IPS-NIHi7 (cell line): ENCODE measurements at regions not wholly inside any gene's neighbourhood (a gene's known extent, or its start where the extent isn't known, plus 50 kb on each side); places are given as distances from the start of the nearest gene placed in this dataset.
"Not testable (repeated sequence)": the region's sequence is repeated elsewhere in the genome, so short reads cannot be mapped to it uniquely, and the experiment has no call there.

Experiments
- DNase-seq: peaks from one replicate; pipeline ENCODE4 v3.0.0; 2012; ENCODE audit warnings: mixed read lengths; ENCODE audit errors: extremely low spot score

GRCh38 chr21:25155020-25155419 is 452.3 kb downstream of the MRPL39 start:
- not testable (repeated sequence) for DNase-seq

- no peak for DNase-seq
These were observed 458.3 kb downstream of the MRPL39 start for GRCh38 chr21:25149022-25149421.

- no peak for DNase-seq
These were observed 467.9 kb downstream of the MRPL39 start for GRCh38 chr21:25139414-25139813.

GRCh38 chr21:25133939-25134338 is 473.3 kb downstream of the MRPL39 start:
- no peak for DNase-seq

- DNase-seq: no peak
These were observed 479.5 kb downstream of the MRPL39 start for GRCh38 chr21:25127811-25128210.

- DNase-seq: no peak
These were observed 480.3 kb downstream of the MRPL39 start for GRCh38 chr21:25127007-25127406.

- no peak for DNase-seq
These were observed 480.7 kb downstream of the MRPL39 start for GRCh38 chr21:25126564-25126963.

- no peak for DNase-seq
These were observed 488.6 kb downstream of the MRPL39 start for GRCh38 chr21:25118648-25119047.

- no peak for DNase-seq
These were observed 492.3 kb downstream of the MRPL39 start for GRCh38 chr21:25115021-25115420.

- DNase-seq: no peak
These were observed 499.6 kb downstream of the MRPL39 start for GRCh38 chr21:25107708-25108107.

- DNase-seq: no peak
These were observed 503.6 kb downstream of the MRPL39 start for GRCh38 chr21:25103500-25104207.

GRCh38 chr21:25097648-25098047 is 509.6 kb downstream of the MRPL39 start:
- no peak for DNase-seq

GRCh38 chr21:25094695-25095094 is 512.6 kb downstream of the MRPL39 start:
- no peak for DNase-seq

- DNase-seq: no peak
These were observed 514.8 kb downstream of the MRPL39 start for GRCh38 chr21:25092441-25093011.

- no peak for DNase-seq
These were observed 526.2 kb downstream of the MRPL39 start for GRCh38 chr21:25081096-25081495.

GRCh38 chr21:25080661-25081060 is 526.6 kb downstream of the MRPL39 start:
- DNase-seq: no peak

- no peak for DNase-seq
These were observed 527.1 kb downstream of the MRPL39 start for GRCh38 chr21:25080141-25080540.

GRCh38 chr21:25079053-25079452 is 528.2 kb downstream of the MRPL39 start:
- DNase-seq: no peak

- DNase-seq: no peak
These were observed 545.2 kb downstream of the MRPL39 start for GRCh38 chr21:25062061-25062460.

GRCh38 chr21:25054689-25055088 is 552.6 kb downstream of the MRPL39 start:
- no peak for DNase-seq

- DNase-seq: no peak
These were observed 567.6 kb downstream of the MRPL39 start for GRCh38 chr21:25039461-25040380.

GRCh38 chr21:25036775-25037174 is 570.5 kb downstream of the MRPL39 start:
- no peak for DNase-seq

GRCh38 chr21:25031750-25032149 is 575.5 kb downstream of the MRPL39 start:
- no peak for DNase-seq
